ENCODE measurements at regions not wholly inside any gene's neighbourhood (a gene's known extent, or its start where the extent isn't known, plus 50 kb on each side); places are given as distances from the start of the nearest gene placed in this dataset.

- Histone ChIP-seq H3K27me3 (no peaks in the 10 kb centered on the region), H3K36me3 (ENCODE audit: low read depth, missing control alignments) (no peaks in the 10 kb centered on the region), H3K9me3 (no peaks in the 10 kb centered on the region), H3K4me1 (no peaks in the 10 kb centered on the region), H3K27ac (no peak overlapping the region), H3K4me3 (no peak overlapping the region)
- no peak for DNase-seq
- TF ChIP-seq, protein P1, sequence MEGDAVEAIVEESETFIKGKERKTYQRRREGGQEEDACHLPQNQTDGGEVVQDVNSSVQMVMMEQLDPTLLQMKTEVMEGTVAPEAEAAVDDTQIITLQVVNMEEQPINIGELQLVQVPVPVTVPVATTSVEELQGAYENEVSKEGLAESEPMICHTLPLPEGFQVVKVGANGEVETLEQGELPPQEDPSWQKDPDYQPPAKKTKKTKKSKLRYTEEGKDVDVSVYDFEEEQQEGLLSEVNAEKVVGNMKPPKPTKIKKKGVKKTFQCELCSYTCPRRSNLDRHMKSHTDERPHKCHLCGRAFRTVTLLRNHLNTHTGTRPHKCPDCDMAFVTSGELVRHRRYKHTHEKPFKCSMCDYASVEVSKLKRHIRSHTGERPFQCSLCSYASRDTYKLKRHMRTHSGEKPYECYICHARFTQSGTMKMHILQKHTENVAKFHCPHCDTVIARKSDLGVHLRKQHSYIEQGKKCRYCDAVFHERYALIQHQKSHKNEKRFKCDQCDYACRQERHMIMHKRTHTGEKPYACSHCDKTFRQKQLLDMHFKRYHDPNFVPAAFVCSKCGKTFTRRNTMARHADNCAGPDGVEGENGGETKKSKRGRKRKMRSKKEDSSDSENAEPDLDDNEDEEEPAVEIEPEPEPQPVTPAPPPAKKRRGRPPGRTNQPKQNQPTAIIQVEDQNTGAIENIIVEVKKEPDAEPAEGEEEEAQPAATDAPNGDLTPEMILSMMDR (IDR thresholded peaks at IDR 0.05) = no peak
- TF ChIP-seq POLR2A (IDR thresholded peaks at IDR 0.05) = no peak
- 66 to 71% methylated on average over 6 of the region's 6 CpGs for WGBS, 2 donors
- intact Hi-C loops (cut with DNase I; ENCODE audit: low total_unique reads) = no loop called here
These were observed 215.1 kb downstream of the S1PR1 start for GRCh38 chr1:101451888-101452287.

DNA sequence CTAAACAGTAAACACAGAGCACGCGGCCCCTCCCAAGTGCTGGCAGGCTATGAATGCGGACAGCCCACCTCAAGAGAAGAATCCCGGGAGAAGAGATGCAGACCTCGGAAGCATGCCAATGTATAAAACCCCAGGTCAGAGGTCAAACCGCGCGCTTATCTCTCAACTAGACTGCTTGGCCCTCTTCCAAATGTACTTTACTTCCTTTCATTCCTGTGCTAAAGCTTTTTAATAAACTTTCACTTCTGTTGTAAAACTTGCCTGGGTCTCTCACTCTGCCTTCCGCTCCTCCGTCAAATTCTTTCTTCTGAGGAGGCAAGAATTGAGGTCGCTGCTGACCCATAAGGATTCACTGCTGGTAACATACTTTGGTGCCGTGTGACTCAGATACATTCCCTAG lies 216.0 kb downstream of the S1PR1 start:
- intact Hi-C loops (cut with DNase I; ENCODE audit: low total_unique reads) = no loop called here
- H3K36me3 ChIP-seq (ENCODE audit: low read depth, missing control alignments) = no peaks in the 10 kb centered on the region
- TF ChIP-seq, protein P1 (IDR thresholded peaks at IDR 0.05) = no peak
- TF ChIP-seq POLR2A (IDR thresholded peaks at IDR 0.05) = no peak
- no peak overlapping the region for H3K4me3 ChIP-seq
- whole genome bisulfite sequencing, 2 donors = 58 to 62% methylated on average over 12 of the region's 12 CpGs
- no peaks in the 10 kb centered on the region for H3K27me3 ChIP-seq
- no peaks in the 10 kb centered on the region for H3K4me1 ChIP-seq
- no peak overlapping the region for H3K27ac ChIP-seq
- H3K9me3 ChIP-seq = no peaks in the 10 kb centered on the region
- no peak for DNase-seq

DNA sequence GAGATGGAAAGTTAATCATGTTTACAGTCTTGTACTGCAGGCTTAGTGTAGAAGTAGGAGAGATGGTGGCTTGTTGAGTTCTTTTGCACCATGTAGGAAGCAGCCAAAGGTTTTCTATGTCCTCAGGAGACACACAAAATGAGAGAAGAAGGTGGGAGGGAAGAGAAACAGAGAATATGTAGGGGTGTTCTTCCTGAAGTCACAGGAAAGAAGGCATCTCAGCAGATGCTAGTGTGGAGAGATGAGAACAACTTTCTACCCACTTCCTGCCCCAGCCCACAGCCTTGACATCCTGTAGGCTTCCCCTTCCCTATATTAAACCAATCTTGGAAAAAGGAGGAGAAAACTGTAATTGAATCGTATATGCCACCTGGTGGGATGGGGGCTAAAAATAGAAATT lies 217.0 kb downstream of the S1PR1 start:
- intact Hi-C loops (cut with DNase I; ENCODE audit: low total_unique reads) = no loop called here
- DNase-seq = no peak
- WGBS, 2 donors = 31 to 56% methylated on average over 1 of the region's 1 CpG
- H3K4me1 ChIP-seq = no peaks in the 10 kb centered on the region
- no peaks in the 10 kb centered on the region for H3K36me3 ChIP-seq (ENCODE audit: low read depth, missing control alignments)
- no peaks in the 10 kb centered on the region for H3K9me3 ChIP-seq
- no peak overlapping the region for H3K27ac ChIP-seq
- TF ChIP-seq POLR2A (IDR thresholded peaks at IDR 0.05) = no peak
- TF ChIP-seq, protein P1 (IDR thresholded peaks at IDR 0.05) = no peak
- no peaks in the 10 kb centered on the region for H3K27me3 ChIP-seq
- no peak overlapping the region for H3K4me3 ChIP-seq

- no peak for TF ChIP-seq POLR2A (IDR thresholded peaks at IDR 0.05)
- TF ChIP-seq, protein P1 (IDR thresholded peaks at IDR 0.05) = no peak
- DNase-seq = no peak
- Histone ChIP-seq H3K36me3 (ENCODE audit: low read depth, missing control alignments) (no peaks in the 10 kb centered on the region), H3K4me3 (no peak overlapping the region), H3K27ac (no peak overlapping the region), H3K27me3 (no peaks in the 10 kb centered on the region), H3K9me3 (no peaks in the 10 kb centered on the region), H3K4me1 (no peaks in the 10 kb centered on the region)
- 73 to 84% methylated on average over 4 of the region's 4 CpGs for WGBS, 2 donors
- intact Hi-C loops (cut with DNase I; ENCODE audit: low total_unique reads) = no loop called here
These were observed 218.3 kb downstream of the S1PR1 start for GRCh38 chr1:101455166-101455565.

GRCh38 chr1:101460739-101461138 lies 223.9 kb downstream of the S1PR1 start:
- no peaks in the 10 kb centered on the region for H3K9me3 ChIP-seq
- TF ChIP-seq, protein P1 (IDR thresholded peaks at IDR 0.05) = no peak
- no peak for TF ChIP-seq POLR2A (IDR thresholded peaks at IDR 0.05)
- H3K4me1 ChIP-seq = no peaks in the 10 kb centered on the region
- no peak overlapping the region for H3K27ac ChIP-seq
- no peak for DNase-seq
- no peak overlapping the region for H3K4me3 ChIP-seq
- intact Hi-C loops (cut with DNase I; ENCODE audit: low total_unique reads) = no loop called here
- no peaks in the 10 kb centered on the region for H3K36me3 ChIP-seq (ENCODE audit: low read depth, missing control alignments)
- H3K27me3 ChIP-seq = no peaks in the 10 kb centered on the region
